ENCODE measurements at regions not wholly inside any gene's neighbourhood (a gene's known extent, or its start where the extent isn't known, plus 50 kb on each side); places are given as distances from the start of the nearest gene placed in this dataset.

GRCh38 chr10:37623506-37623905 is 233.9 kb downstream of the ZNF248 start (continued):
- TF ChIP-seq ZFP37 (CRISPR knock-in tag; IDR thresholded peaks at IDR 0.05; ENCODE audit: borderline replicate concordance) (no peak), NCOA2 (CRISPR knock-in tag; IDR thresholded peaks at IDR 0.05) (peak; percentile 38; the same call in 1 of the 2 replicates), CENPT (CRISPR knock-in tag; IDR thresholded peaks at IDR 0.05; ENCODE audit: low read depth) (no peak), FOXK2 (IDR thresholded peaks at IDR 0.05) (no peak), KLF16 (CRISPR knock-in tag; IDR thresholded peaks at IDR 0.05) (no peak), ZNF576 (CRISPR knock-in tag; IDR thresholded peaks at IDR 0.05) (no peak), TRAFD1 (CRISPR knock-in tag; IDR thresholded peaks at IDR 0.05; ENCODE audit: borderline replicate concordance) (no peak), TEAD2 (CRISPR knock-in tag; IDR thresholded peaks at IDR 0.05) (no peak), ZNF253 (CRISPR knock-in tag; IDR thresholded peaks at IDR 0.05; ENCODE audit: borderline replicate concordance) (no peak), AFF4 (CRISPR knock-in tag; IDR thresholded peaks at IDR 0.05) (no peak), ZNF550 (CRISPR knock-in tag; IDR thresholded peaks at IDR 0.05; ENCODE audit: borderline replicate concordance) (no peak), PAXIP1 (CRISPR knock-in tag; conservative IDR thresholded peaks at IDR 0.05) (peak; percentile 81), EED (CRISPR knock-in tag; IDR thresholded peaks at IDR 0.05) (no peak), GZF1 (CRISPR knock-in tag; IDR thresholded peaks at IDR 0.05) (no peak), ZNF317 (CRISPR knock-in tag; IDR thresholded peaks at IDR 0.05) (no peak), SP4 (CRISPR knock-in tag; IDR thresholded peaks at IDR 0.05) (no peak), ZNF816 (CRISPR knock-in tag; IDR thresholded peaks at IDR 0.05; ENCODE audit: borderline replicate concordance) (no peak), NFE2 (CRISPR knock-in tag; IDR thresholded peaks at IDR 0.05) (no peak), ZNF7 (CRISPR knock-in tag; IDR thresholded peaks at IDR 0.05) (no peak), NFYB (CRISPR knock-in tag; IDR thresholded peaks at IDR 0.05) (no peak), XRCC5 (optimal IDR thresholded peaks at IDR 0.05; ENCODE audit: low read length) (no peak), ZNF569 (CRISPR knock-in tag; IDR thresholded peaks at IDR 0.05; ENCODE audit: borderline replicate concordance) (no peak), HNRNPUL1 (IDR thresholded peaks at IDR 0.05; ENCODE audit: low read depth, low read length) (no peak), PHF8 (CRISPR knock-in tag; IDR thresholded peaks at IDR 0.05) (no peak), ZNF879 (CRISPR knock-in tag; IDR thresholded peaks at IDR 0.05) (no peak)

Measured in HepG2 (cell line).